Ishikawa (cell line): ENCODE measurements at regions not wholly inside any gene's neighbourhood (a gene's known extent, or its start where the extent isn't known, plus 50 kb on each side); places are given as distances from the start of the nearest gene placed in this dataset.

Experiments used
- CEBPB ChIP-seq: IDR thresholded peaks from 2 replicates; pipeline ENCODE4 v1.6.1; 2012
- CREB1 ChIP-seq: IDR thresholded peaks from 2 replicates; pipeline ENCODE4 v1.6.1; 2012; ENCODE audit warnings: low read depth
- EGR1 ChIP-seq: IDR thresholded peaks from 2 replicates; pipeline ENCODE4 v1.6.1; 2012
- EP300 ChIP-seq: IDR thresholded peaks from 2 replicates; pipeline ENCODE4 v1.6.1; 2012; ENCODE audit warnings: borderline replicate concordance
- FOXM1 ChIP-seq: IDR thresholded peaks from 2 replicates; pipeline ENCODE4 v1.6.1; 2012; ENCODE audit warnings: low read depth, borderline replicate concordance
- MAX ChIP-seq: IDR thresholded peaks from 2 replicates; pipeline ENCODE4 v1.6.1; 2012
- NFIC ChIP-seq: IDR thresholded peaks from 2 replicates; pipeline ENCODE4 v1.6.1; 2012
- RAD21 ChIP-seq: IDR thresholded peaks from 2 replicates; pipeline ENCODE4 v1.6.1; 2012; ENCODE audit warnings: low read depth
- REST ChIP-seq: IDR thresholded peaks from 2 replicates; pipeline ENCODE4 v1.6.1; 2012; ENCODE audit warnings: low read depth, mild to moderate bottlenecking
- TAF1 ChIP-seq: IDR thresholded peaks from 2 replicates; pipeline ENCODE4 v1.6.1; 2012; ENCODE audit warnings: low read depth, mild to moderate bottlenecking
- TCF12 ChIP-seq: IDR thresholded peaks from 2 replicates; pipeline ENCODE4 v1.6.1; 2012; ENCODE audit warnings: low read depth
- USF1 ChIP-seq: IDR thresholded peaks from 2 replicates; pipeline ENCODE4 v1.6.1; 2012
- ZBTB7A ChIP-seq: IDR thresholded peaks from 2 replicates; pipeline ENCODE4 v1.6.1; 2012; ENCODE audit warnings: low read depth

- TF ChIP-seq MAX (no peak), FOXM1 (no peak), REST (no peak), USF1 (no peak), RAD21 (no peak), NFIC (no peak), CREB1 (no peak), EP300 (no peak), CEBPB (no peak), TAF1 (no peak), ZBTB7A (no peak), TCF12 (no peak), EGR1 (no peak)
Measured at GRCh38 chr5:67404256-67405100, 207.9 kb upstream of the CD180 start.
